HUES64 (cell line): ENCODE measurements at regions not wholly inside any gene's neighbourhood (a gene's known extent, or its start where the extent isn't known, plus 50 kb on each side); places are given as distances from the start of the nearest gene placed in this dataset.

Experiments used
- H3K27ac ChIP-seq: 2 replicates; pipeline ENCODE4 v1.7.0; 2013; ENCODE audit warnings: low read depth, low read length, inconsistent platforms
- H3K27me3 ChIP-seq: 2 replicates; pipeline ENCODE4 v1.6.1; 2013; ENCODE audit warnings: mild to moderate bottlenecking, low read length; ENCODE audit not compliant: insufficient read depth
- H3K36me3 ChIP-seq: 2 replicates; pipeline ENCODE4 v1.6.1; 2013; ENCODE audit warnings: mild to moderate bottlenecking, low read length; ENCODE audit not compliant: insufficient read depth
- H3K4me1 ChIP-seq: 2 replicates; pipeline ENCODE4 v1.6.1; 2013; ENCODE audit warnings: mild to moderate bottlenecking, low read length, moderate library complexity; ENCODE audit not compliant: insufficient read depth
- H3K4me3 ChIP-seq: 2 replicates; pipeline ENCODE4 v1.5.1; 2013; ENCODE audit warnings: mild to moderate bottlenecking, low read length, moderate library complexity
- H3K9ac ChIP-seq: 2 replicates; pipeline ENCODE4 v1.6.1; 2013; ENCODE audit warnings: mild to moderate bottlenecking, low read depth, low read length
- H3K9me3 ChIP-seq: 2 replicates; pipeline ENCODE4 v1.6.1; 2013; ENCODE audit warnings: low read depth, low read length; ENCODE audit not compliant: insufficient read depth
- WGBS: fragments of 150-250, 120-280 bp; methylation state at CpG from one replicate; pipeline ENCODE4 v1.1.7; 2013; ENCODE audit warnings: missing lambda C conversion rate; 5-methylcytosine and 5-hydroxymethylcytosine counted together

GRCh38 chr15:100763835-100764750 is 115.5 kb upstream of the ALDH1A3 start:
- H3K4me1 ChIP-seq, result 0 out of 2 replicates have a peak, but pooled peaks cover 6% of the 10 kb centered on the region
- no peak overlapping the region for H3K9ac ChIP-seq
- 96% methylated on average over 20 of the region's 20 CpGs for WGBS

GRCh38 chr15:100764778-100765466 is 114.7 kb upstream of the ALDH1A3 start:
- Histone ChIP-seq H3K27ac (no peak overlapping the region), H3K36me3 (no peaks in the 10 kb centered on the region), H3K27me3 (no peaks in the 10 kb centered on the region), H3K9ac (no peak overlapping the region), H3K4me3 (no peak overlapping the region), H3K9me3 (no peaks in the 10 kb centered on the region), H3K4me1 (0 out of 2 replicates have a peak, but pooled peaks cover 6% of the 10 kb centered on the region)
- WGBS, result 94% methylated on average over 8 of the region's 9 CpGs

More at GRCh38 chr15:100763835-100764750, 115.5 kb upstream of the ALDH1A3 start:
- no peaks in the 10 kb centered on the region for H3K9me3 ChIP-seq
- no peaks in the 10 kb centered on the region for H3K27me3 ChIP-seq
- no peak overlapping the region for H3K4me3 ChIP-seq
- H3K27ac ChIP-seq, result no peak overlapping the region
- no peaks in the 10 kb centered on the region for H3K36me3 ChIP-seq

- Histone ChIP-seq H3K27me3 (no peaks in the 10 kb centered on the region), H3K4me3 (no peak overlapping the region), H3K36me3 (no peaks in the 10 kb centered on the region), H3K4me1 (0 out of 2 replicates have a peak, but pooled peaks cover 6% of the 10 kb centered on the region), H3K27ac (no peak overlapping the region), H3K9me3 (no peaks in the 10 kb centered on the region), H3K9ac (no peak overlapping the region)
- 92% methylated on average over 24 of the region's 24 CpGs for WGBS
Measured at GRCh38 chr15:100765467-100766241, 114.0 kb upstream of the ALDH1A3 start.

- Histone ChIP-seq H3K9me3 (no peaks in the 10 kb centered on the region), H3K9ac (no peak overlapping the region), H3K4me1 (0 out of 2 replicates have a peak, but pooled peaks cover 6% of the 10 kb centered on the region), H3K4me3 (no peak overlapping the region), H3K27me3 (no peaks in the 10 kb centered on the region), H3K27ac (no peak overlapping the region), H3K36me3 (no peaks in the 10 kb centered on the region)
- WGBS, result 61% methylated on average over 12 of the region's 13 CpGs
Measured at GRCh38 chr15:100766243-100767000, 113.2 kb upstream of the ALDH1A3 start.

- H3K9ac ChIP-seq, result no peak overlapping the region
- no peaks in the 10 kb centered on the region for H3K36me3 ChIP-seq
- no peak overlapping the region for H3K4me3 ChIP-seq
- H3K27ac ChIP-seq, result no peak overlapping the region
- H3K27me3 ChIP-seq, result no peaks in the 10 kb centered on the region
- H3K9me3 ChIP-seq, result no peaks in the 10 kb centered on the region
- 93% methylated on average over 12 of the region's 14 CpGs for WGBS
- peaks cover 8% of the 10 kb centered on the region for H3K4me1 ChIP-seq
Measured at GRCh38 chr15:100767001-100767825, 112.4 kb upstream of the ALDH1A3 start.

GRCh38 chr15:100768501-100768931 is 111.1 kb upstream of the ALDH1A3 start:
- Histone ChIP-seq H3K36me3 (no peaks in the 10 kb centered on the region), H3K4me1 (peaks cover 19% of the 10 kb centered on the region), H3K27me3 (no peaks in the 10 kb centered on the region), H3K4me3 (no peak overlapping the region), H3K9ac (no peak overlapping the region), H3K27ac (no peak overlapping the region), H3K9me3 (no peaks in the 10 kb centered on the region)
- 92% methylated on average over 7 of the region's 9 CpGs for WGBS

- no peaks in the 10 kb centered on the region for H3K9me3 ChIP-seq
- H3K27ac ChIP-seq, result no peak overlapping the region
- H3K36me3 ChIP-seq, result no peaks in the 10 kb centered on the region
- H3K9ac ChIP-seq, result no peak overlapping the region
- H3K27me3 ChIP-seq, result no peaks in the 10 kb centered on the region
- 91% methylated on average over 15 of the region's 15 CpGs for WGBS
- peaks cover 19% of the 10 kb centered on the region for H3K4me1 ChIP-seq
- H3K4me3 ChIP-seq, result no peak overlapping the region
Measured at GRCh38 chr15:100769043-100769974, 110.3 kb upstream of the ALDH1A3 start.

GRCh38 chr15:100769975-100770340 is 109.7 kb upstream of the ALDH1A3 start:
- 86% methylated on average over 4 of the region's 4 CpGs for WGBS
- H3K9ac ChIP-seq, result no peak overlapping the region
- no peaks in the 10 kb centered on the region for H3K9me3 ChIP-seq
- H3K27ac ChIP-seq, result no peak overlapping the region
- H3K36me3 ChIP-seq, result no peaks in the 10 kb centered on the region
- no peaks in the 10 kb centered on the region for H3K27me3 ChIP-seq
- H3K4me3 ChIP-seq, result no peak overlapping the region
- peaks cover 19% of the 10 kb centered on the region for H3K4me1 ChIP-seq
